ENCODE measurements at regions not wholly inside any gene's neighbourhood (a gene's known extent, or its start where the extent isn't known, plus 50 kb on each side); places are given as distances from the start of the nearest gene placed in this dataset.

DNA sequence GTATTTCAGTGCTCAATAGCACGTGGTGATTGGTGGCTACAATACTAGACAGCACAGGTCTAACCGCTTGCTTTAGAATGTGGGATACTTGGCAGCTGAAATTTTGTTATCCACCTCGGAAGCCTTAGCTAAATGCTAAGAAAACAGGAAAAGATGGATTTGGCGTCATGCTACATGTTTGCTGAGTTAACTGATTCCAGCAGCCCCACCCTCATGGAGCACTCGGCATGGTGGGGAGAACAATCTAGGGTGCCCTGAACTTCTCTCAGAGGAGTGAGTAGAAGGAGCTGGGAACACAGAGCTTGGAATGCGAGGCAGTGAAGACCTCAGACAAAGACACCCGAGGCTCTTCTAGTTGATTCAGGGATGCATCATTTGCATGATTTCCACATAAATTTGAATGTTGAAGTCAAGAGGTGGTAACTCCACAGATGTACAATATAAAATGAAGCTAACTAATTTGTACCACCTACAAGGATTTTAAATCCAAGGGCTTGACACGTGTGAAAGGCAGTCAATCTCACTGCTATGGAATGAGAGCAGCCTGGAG is 145.1 kb upstream of the FSTL4 start:
- ChIA-PET POLR2A (ENCODE audit: partially characterized antibody) (no interaction called here), CTCF (ENCODE audit: partially characterized antibody) (interaction anchor here (0.8 to 7.7 kb wide), 10 partner anchors 10 to 188 kb away, joined by 3 to 63 read pairs (median 6); no protein-coding TSS in a partner anchor)
- WGBS, 2 experiments (ENCODE audit: extremely low coverage in 1 of 2, insufficient coverage in 1 of 2, insufficient read length in 1 of 2, insufficient replicate concordance in 2 of 2, low coverage in 1 of 2, low lambda C conversion rate in 2 of 2, missing lambda C conversion rate in 1 of 2) = 81% methylated on average over 8 of the region's 8 CpGs; no CpG with 5 or more reads in 1 of the 2 experiments
- no peak overlapping the region for H2AK5ac ChIP-seq (ENCODE audit: low read depth, low read length)
- H3K79me1 ChIP-seq (ENCODE audit: low read depth, low read length) = no peaks in the 10 kb centered on the region
- no peak overlapping the region for H4K5ac ChIP-seq (ENCODE audit: insufficient read length, low read depth, low read length)
- no peak for DNase-seq (ENCODE audit: low read depth in 1 of 2, low spot score in 2 of 2)
- no peak overlapping the region for H4K91ac ChIP-seq (replicated peaks; ENCODE audit: insufficient read length, low read length)
- H2AFZ ChIP-seq (ENCODE audit: low read length) = no peak overlapping the region
- no peak overlapping the region for H3K4me3 ChIP-seq (ENCODE audit: extremely low read depth in 1 of 4, insufficient read depth in 2 of 4, low read depth in 3 of 4, low read length in 4 of 4)
- H3K56ac ChIP-seq (replicated peaks; ENCODE audit: insufficient read length, low read depth, low read length) = no peak overlapping the region
- H3K9me3 ChIP-seq (ENCODE audit: insufficient read depth in 2 of 2, low read depth in 1 of 2, low read length in 1 of 2) = no peaks in the 10 kb centered on the region
- H3K27me3 ChIP-seq (replicated peaks in 1 of 4; ENCODE audit: control insufficient read depth in 3 of 4, extremely low read depth in 1 of 4, insufficient read depth in 3 of 4, low read length in 3 of 4) = peaks cover 0 to 6% (median 0%) of the 10 kb centered on the region in 4 experiments; a peak in 3 of 7 replicates
- no peak overlapping the region for H2BK5ac ChIP-seq (ENCODE audit: low read depth, low read length)
- H2BK12ac ChIP-seq (ENCODE audit: low read depth, low read length) = no peak overlapping the region
- H3K4ac ChIP-seq (replicated peaks; ENCODE audit: insufficient read length, low read depth, low read length) = no peak overlapping the region
- no peak for FAIRE-seq
- no peak overlapping the region for H3K14ac ChIP-seq (ENCODE audit: insufficient read length)
- H2BK120ac ChIP-seq (replicated peaks; ENCODE audit: low read depth, low read length) = no peak overlapping the region
- no peaks in the 10 kb centered on the region for H3K36me3 ChIP-seq (ENCODE audit: control insufficient read depth in 2 of 4, insufficient read depth in 4 of 4, low read length in 3 of 4)
- TF ChIP-seq HDAC2 (IDR thresholded peaks at IDR 0.05; ENCODE audit: borderline replicate concordance in 1 of 2, low read depth in 2 of 2, low read length in 2 of 2) (no peak), CREB1 (IDR thresholded peaks at IDR 0.05) (no peak), RAD21 (IDR thresholded peaks at IDR 0.05 in 1 of 2, conservative IDR thresholded peaks at IDR 0.05 in 1 of 2; ENCODE audit: low read depth in 2 of 2, low read length in 2 of 2) (no peak), JUND (IDR thresholded peaks at IDR 0.05; ENCODE audit: low read length) (no peak), SUZ12 (IDR thresholded peaks at IDR 0.05; ENCODE audit: low read length) (no peak), RXRA (IDR thresholded peaks at IDR 0.05; ENCODE audit: insufficient read depth, low read depth, low read length) (no peak), NRF1 (IDR thresholded peaks at IDR 0.05; ENCODE audit: low read depth, low read length) (no peak)
- H3K4me1 ChIP-seq (replicated peaks in 1 of 4; ENCODE audit: control insufficient read depth in 3 of 4, insufficient read depth in 4 of 4, low read length in 3 of 4) = no peaks in the 10 kb centered on the region
- no peaks in the 10 kb centered on the region for H3K79me2 ChIP-seq (ENCODE audit: control insufficient read depth in 1 of 2, insufficient read depth in 2 of 2, low read length in 2 of 2)
- H4K20me1 ChIP-seq (replicated peaks in 1 of 2; ENCODE audit: control insufficient read depth in 1 of 2, insufficient read depth in 2 of 2, low read length in 2 of 2) = no peaks in the 10 kb centered on the region
- no peak overlapping the region for H4K8ac ChIP-seq (ENCODE audit: extremely low read depth, insufficient read depth, low read length)
- no peak overlapping the region for H2BK15ac ChIP-seq (ENCODE audit: low read length)
- no peaks in the 10 kb centered on the region for H3K23me2 ChIP-seq (ENCODE audit: low read depth, low read length)
- no peak overlapping the region for H3K23ac ChIP-seq (ENCODE audit: insufficient read length)
- H3K9ac ChIP-seq (replicated peaks in 1 of 4; ENCODE audit: extremely low read depth in 1 of 4, low read depth in 3 of 4, low read length in 3 of 4) = no peak overlapping the region
- no peak overlapping the region for H3K18ac ChIP-seq (ENCODE audit: extremely low read depth, low read length)
- H2BK20ac ChIP-seq (ENCODE audit: low read length) = no peak overlapping the region
- H3K27ac ChIP-seq (ENCODE audit: low read depth, low read length) = no peak overlapping the region
- H3K4me2 ChIP-seq (ENCODE audit: insufficient read depth in 1 of 2, low read depth in 2 of 2, low read length in 2 of 2) = no peak overlapping the region
